Suprapubic skin (tissue), 3 donors: ENCODE measurements at regions not wholly inside any gene's neighbourhood (a gene's known extent, or its start where the extent isn't known, plus 50 kb on each side); places are given as distances from the start of the nearest gene placed in this dataset.

ENCODE experiments used
- EP300 ChIP-seq: sonication (generic); formaldehyde crosslinking; IDR thresholded peaks from one replicate; pipeline ENCODE4 v1.6.1; 2017; ENCODE audit warnings: antibody characterized with exemption
- POLR2A ChIP-seq, 2 donors: fragments of 450-650 bp; IDR thresholded peaks; one replicate each; pipeline ENCODE4 v1.6.1; 2017; ENCODE audit warnings: antibody characterized with exemption in 2 of 2, mild to moderate bottlenecking in 2 of 2, moderate library complexity in 2 of 2
- TF ChIP-seq, protein P1 (sequence below), 2 donors: fragments of 200-600 bp in 1 of 2; fragments of 450-650 bp in 1 of 2; sonication (generic) in 1 of 2; IDR thresholded peaks; one replicate each; pipeline ENCODE4 v1.5.1; 2016 to 2019; ENCODE audit warnings: antibody characterized with exemption in 2 of 2, mild to moderate bottlenecking in 1 of 2, moderate library complexity in 1 of 2

DNA sequence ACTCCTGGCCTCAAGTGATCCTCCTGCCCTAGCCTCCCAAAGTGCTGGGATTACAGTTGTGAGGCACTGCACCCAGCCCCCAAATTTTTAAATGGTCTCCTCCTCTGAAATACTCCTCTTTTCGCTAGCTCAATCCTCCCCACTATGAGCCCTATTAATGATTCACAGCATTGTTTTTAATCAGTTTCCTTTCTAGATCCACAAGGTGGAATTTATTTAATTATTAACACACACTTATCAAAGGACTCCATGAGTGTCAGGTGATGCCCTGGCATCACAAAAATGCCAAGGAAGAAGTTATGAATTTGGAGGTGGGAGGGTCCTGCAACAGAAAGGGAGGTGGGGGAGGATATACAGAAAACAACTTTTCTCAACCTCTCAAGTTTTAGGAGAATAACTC, 806.5 kb downstream of the PRELID2 start:
- TF ChIP-seq, protein P1, sequence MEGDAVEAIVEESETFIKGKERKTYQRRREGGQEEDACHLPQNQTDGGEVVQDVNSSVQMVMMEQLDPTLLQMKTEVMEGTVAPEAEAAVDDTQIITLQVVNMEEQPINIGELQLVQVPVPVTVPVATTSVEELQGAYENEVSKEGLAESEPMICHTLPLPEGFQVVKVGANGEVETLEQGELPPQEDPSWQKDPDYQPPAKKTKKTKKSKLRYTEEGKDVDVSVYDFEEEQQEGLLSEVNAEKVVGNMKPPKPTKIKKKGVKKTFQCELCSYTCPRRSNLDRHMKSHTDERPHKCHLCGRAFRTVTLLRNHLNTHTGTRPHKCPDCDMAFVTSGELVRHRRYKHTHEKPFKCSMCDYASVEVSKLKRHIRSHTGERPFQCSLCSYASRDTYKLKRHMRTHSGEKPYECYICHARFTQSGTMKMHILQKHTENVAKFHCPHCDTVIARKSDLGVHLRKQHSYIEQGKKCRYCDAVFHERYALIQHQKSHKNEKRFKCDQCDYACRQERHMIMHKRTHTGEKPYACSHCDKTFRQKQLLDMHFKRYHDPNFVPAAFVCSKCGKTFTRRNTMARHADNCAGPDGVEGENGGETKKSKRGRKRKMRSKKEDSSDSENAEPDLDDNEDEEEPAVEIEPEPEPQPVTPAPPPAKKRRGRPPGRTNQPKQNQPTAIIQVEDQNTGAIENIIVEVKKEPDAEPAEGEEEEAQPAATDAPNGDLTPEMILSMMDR (IDR thresholded peaks at IDR 0.05) = no peak
- TF ChIP-seq POLR2A (IDR thresholded peaks at IDR 0.05) (no peak), EP300 (no peak)
